Mammary epithelial cell (primary cell): ENCODE measurements at regions not wholly inside any gene's neighbourhood (a gene's known extent, or its start where the extent isn't known, plus 50 kb on each side); places are given as distances from the start of the nearest gene placed in this dataset.

Experiments
- EZH2 ChIP-seq: IDR thresholded peaks from 2 replicates; pipeline ENCODE4 v1.6.1; 2012; ENCODE audit warnings: low read length, inconsistent platforms, borderline replicate concordance
- TF ChIP-seq, protein P1 (sequence below), 2 donors: IDR thresholded peaks in 1 of 2; conservative IDR thresholded peaks in 1 of 2; 2 replicates each; pipeline ENCODE4 v1.5.1; 2011 to 2012; ENCODE audit warnings: inconsistent platforms in 2 of 2, low read length in 2 of 2, mild to moderate bottlenecking in 2 of 2, control low read depth in 1 of 2, low read depth in 1 of 2; ENCODE audit not compliant: insufficient read depth in 1 of 2; ENCODE audit errors: extremely low read depth in 1 of 2

GRCh38 chr10:93223336-93223735 lies 149.6 kb downstream of the CYP26A1 start:
- TF ChIP-seq, protein P1, sequence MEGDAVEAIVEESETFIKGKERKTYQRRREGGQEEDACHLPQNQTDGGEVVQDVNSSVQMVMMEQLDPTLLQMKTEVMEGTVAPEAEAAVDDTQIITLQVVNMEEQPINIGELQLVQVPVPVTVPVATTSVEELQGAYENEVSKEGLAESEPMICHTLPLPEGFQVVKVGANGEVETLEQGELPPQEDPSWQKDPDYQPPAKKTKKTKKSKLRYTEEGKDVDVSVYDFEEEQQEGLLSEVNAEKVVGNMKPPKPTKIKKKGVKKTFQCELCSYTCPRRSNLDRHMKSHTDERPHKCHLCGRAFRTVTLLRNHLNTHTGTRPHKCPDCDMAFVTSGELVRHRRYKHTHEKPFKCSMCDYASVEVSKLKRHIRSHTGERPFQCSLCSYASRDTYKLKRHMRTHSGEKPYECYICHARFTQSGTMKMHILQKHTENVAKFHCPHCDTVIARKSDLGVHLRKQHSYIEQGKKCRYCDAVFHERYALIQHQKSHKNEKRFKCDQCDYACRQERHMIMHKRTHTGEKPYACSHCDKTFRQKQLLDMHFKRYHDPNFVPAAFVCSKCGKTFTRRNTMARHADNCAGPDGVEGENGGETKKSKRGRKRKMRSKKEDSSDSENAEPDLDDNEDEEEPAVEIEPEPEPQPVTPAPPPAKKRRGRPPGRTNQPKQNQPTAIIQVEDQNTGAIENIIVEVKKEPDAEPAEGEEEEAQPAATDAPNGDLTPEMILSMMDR (conservative IDR thresholded peaks at IDR 0.05 in 1 of 2, IDR thresholded peaks at IDR 0.05 in 1 of 2; ENCODE audit: extremely low read depth in 1 of 2, insufficient read depth in 1 of 2, low read depth in 1 of 2, low read length in 2 of 2): no peak
- TF ChIP-seq EZH2: no peak
